Tibial artery (tissue), 4 donors: ENCODE measurements at regions not wholly inside any gene's neighbourhood (a gene's known extent, or its start where the extent isn't known, plus 50 kb on each side); places are given as distances from the start of the nearest gene placed in this dataset.

ENCODE experiments used
- DNase-seq, 2 donors: peaks; one replicate each; pipeline ENCODE4 v3.0.0-alpha.2; 2019
- H3K27ac ChIP-seq, 2 donors: fragments of 200-600 bp; sonication (generic) in 1 of 2; 1 replicate in 1 of 2; 2 replicates in 1 of 2; pipeline ENCODE4 v1.5.1; 2018 to 2019; ENCODE audit warnings: mild to moderate bottlenecking in 1 of 2
- H3K27me3 ChIP-seq, 2 donors: fragments of 200-600 bp; sonication (generic) in 1 of 2; one replicate each; pipeline versions ENCODE4 v1.5.1 to v1.6.0; 2016 to 2019
- H3K36me3 ChIP-seq, 3 donors: fragments of 200-600 bp; sonication (generic) in 2 of 3; one replicate each; pipeline ENCODE4 v1.5.1; 2016 to 2019; ENCODE audit warnings: mild to moderate bottlenecking in 2 of 3
- H3K4me1 ChIP-seq, 4 donors: fragments of 200-600 bp; sonication (generic) in 2 of 4; 1 replicate in 3 of 4; 2 replicates in 1 of 4; pipeline ENCODE4 v1.5.1; 2016 to 2019
- H3K4me3 ChIP-seq, 2 donors: fragments of 200-600 bp; sonication (generic) in 1 of 2; 1 replicate in 1 of 2; 2 replicates in 1 of 2; pipeline ENCODE4 v1.5.1; 2018 to 2019; ENCODE audit warnings: mild to moderate bottlenecking in 2 of 2
- H3K9me3 ChIP-seq, 3 donors: fragments of 200-600 bp; sonication (generic) in 1 of 3; one replicate each; pipeline ENCODE4 v1.5.1; 2016 to 2019
- intact Hi-C: fragments of 100-400 bp; cut with DNase I; formaldehyde crosslinking; loops from one replicate; pipeline ENCODE4 v1.15.0; 2023; ENCODE audit warnings: low total_unique reads
- TF ChIP-seq, protein P1 (sequence below), 2 experiments: fragments of 200-600 bp in 1 of 2; fragments of 450-650 bp in 1 of 2; IDR thresholded peaks; one replicate each; pipeline ENCODE4 v1.5.1; 2017 to 2019; ENCODE audit warnings: antibody characterized with exemption in 2 of 2, mild to moderate bottlenecking in 1 of 2, moderate library complexity in 1 of 2

DNA sequence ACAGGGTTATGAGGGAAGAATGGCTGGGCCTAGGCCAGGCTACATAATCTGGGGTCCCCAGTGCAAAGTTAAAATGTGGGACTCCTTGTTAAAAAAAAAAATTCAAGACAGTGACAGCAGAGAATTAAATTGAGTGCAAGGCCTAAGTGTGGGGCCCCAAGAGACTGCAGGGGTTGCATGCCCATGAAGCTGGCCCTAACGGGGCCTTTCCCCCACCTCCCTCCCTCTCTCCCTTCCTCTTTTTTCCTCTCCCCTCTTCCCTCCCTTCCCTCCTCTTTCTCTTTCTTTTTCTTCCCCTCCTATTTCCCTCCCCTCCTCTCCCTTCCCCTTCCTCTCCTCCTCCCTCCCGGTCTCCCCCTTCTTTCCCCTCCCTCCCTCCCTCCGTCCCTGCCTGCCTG is 266.7 kb downstream of the LMO4 start:
- Histone ChIP-seq H3K36me3 (no peaks in the 10 kb centered on the region), H3K27ac (peak overlapping the region in 1 of 2 donors; percentile 30), H3K9me3 (no peaks in the 10 kb centered on the region), H3K4me3 (no peak overlapping the region), H3K4me1 (peaks cover 0 to 13% (median 8%) of the 10 kb centered on the region in 4 donors), H3K27me3 (no peaks in the 10 kb centered on the region)
- DNase-seq, result no peak
- TF ChIP-seq, protein P1, sequence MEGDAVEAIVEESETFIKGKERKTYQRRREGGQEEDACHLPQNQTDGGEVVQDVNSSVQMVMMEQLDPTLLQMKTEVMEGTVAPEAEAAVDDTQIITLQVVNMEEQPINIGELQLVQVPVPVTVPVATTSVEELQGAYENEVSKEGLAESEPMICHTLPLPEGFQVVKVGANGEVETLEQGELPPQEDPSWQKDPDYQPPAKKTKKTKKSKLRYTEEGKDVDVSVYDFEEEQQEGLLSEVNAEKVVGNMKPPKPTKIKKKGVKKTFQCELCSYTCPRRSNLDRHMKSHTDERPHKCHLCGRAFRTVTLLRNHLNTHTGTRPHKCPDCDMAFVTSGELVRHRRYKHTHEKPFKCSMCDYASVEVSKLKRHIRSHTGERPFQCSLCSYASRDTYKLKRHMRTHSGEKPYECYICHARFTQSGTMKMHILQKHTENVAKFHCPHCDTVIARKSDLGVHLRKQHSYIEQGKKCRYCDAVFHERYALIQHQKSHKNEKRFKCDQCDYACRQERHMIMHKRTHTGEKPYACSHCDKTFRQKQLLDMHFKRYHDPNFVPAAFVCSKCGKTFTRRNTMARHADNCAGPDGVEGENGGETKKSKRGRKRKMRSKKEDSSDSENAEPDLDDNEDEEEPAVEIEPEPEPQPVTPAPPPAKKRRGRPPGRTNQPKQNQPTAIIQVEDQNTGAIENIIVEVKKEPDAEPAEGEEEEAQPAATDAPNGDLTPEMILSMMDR (IDR thresholded peaks at IDR 0.05), result no peak
- intact Hi-C loops, result no loop called here

DNA sequence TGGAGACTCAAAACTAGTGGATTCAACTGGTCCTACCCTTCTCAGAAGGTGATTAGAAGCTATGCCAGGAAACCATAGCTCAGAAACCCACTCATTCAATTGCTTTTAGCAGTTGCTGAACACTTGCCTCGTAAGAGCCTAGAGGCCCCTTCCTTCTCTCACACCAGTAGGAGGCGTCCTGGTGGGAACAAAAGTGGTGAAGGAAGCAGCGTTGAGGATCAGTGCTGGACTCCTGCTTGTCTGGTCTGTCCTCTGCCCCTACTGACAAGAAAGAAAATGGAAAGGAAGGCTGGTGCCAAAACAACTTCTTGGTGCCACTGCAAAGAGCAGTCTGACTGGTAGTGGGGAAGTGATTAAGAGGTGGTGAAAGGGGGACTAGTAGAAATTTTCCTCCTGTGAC is 269.7 kb downstream of the LMO4 start:
- H3K4me3 ChIP-seq, result no peak overlapping the region
- intact Hi-C loops, result no loop called here
- H3K9me3 ChIP-seq, result no peaks in the 10 kb centered on the region
- H3K36me3 ChIP-seq, result no peaks in the 10 kb centered on the region
- DNase-seq, result no peak
- TF ChIP-seq, protein P1 (IDR thresholded peaks at IDR 0.05), result no peak
- H3K27me3 ChIP-seq, result no peaks in the 10 kb centered on the region
- no peak overlapping the region for H3K27ac ChIP-seq
- H3K4me1 ChIP-seq, result peaks cover 0 to 22% (median 8%) of the 10 kb centered on the region in 4 donors

DNA sequence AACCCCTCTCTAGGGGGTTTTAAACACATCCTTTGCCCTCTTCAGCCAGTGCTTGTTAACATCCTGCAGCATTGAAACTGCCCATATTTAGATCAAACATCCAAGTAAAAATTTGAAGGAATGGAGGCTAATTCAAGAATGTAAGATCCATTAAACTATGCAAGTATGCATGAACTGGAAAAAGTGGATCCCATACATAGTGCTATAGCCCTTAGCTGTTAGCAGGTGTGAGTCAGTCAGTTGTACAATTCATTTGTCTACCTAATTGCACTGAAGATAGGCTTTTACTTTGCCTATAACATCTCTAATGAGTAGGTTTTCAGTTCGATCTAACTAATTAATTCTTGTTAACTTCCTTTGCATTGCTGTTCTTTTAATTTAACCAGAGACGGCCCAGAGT is 270.9 kb downstream of the LMO4 start:
- Histone ChIP-seq H3K27me3 (no peaks in the 10 kb centered on the region), H3K27ac (no peak overlapping the region), H3K4me3 (no peak overlapping the region), H3K36me3 (no peaks in the 10 kb centered on the region), H3K4me1 (peaks cover 0 to 19% (median 7%) of the 10 kb centered on the region in 4 donors), H3K9me3 (no peaks in the 10 kb centered on the region)
- no peak for DNase-seq
- intact Hi-C loops, result no loop called here
- TF ChIP-seq, protein P1 (IDR thresholded peaks at IDR 0.05), result no peak

DNA sequence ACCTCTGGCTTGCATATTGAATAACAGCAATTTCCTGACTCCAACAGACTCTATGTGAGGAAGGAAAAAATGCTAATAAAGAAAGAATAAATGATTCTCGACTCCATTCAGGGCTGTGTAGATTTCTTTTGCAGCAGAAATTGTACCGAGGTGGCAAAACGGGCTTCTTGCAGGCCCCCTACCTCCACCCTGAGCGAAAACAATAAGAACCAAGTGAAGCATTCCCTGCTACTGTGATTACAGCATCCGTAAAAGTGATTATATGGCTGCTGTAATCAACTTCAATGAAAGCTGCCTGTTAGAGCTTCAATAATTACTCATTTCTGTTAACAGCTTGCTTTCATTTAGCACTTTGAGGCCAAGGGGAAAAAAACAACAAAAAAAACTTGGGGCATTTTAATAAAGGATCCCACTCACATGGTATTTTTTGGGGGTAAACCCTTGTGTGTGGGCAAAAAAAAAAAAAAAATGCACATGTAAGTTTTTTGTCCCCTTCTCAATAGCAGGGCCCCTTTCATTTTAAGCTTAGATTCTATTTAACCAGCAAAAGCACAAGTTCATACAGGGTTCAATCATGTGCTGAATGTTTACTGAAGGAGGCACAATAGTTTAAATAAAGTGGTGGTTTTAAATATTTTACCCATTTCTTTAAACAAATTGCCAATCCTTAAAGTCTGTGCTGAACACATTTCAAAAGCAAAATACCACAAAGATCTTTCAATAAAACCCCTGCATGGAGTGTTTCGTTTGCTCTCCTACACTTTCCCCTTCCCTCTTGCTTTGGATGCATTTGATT is 271.6 kb downstream of the LMO4 start:
- Histone ChIP-seq H3K4me3 (no peak overlapping the region), H3K9me3 (no peaks in the 10 kb centered on the region), H3K27me3 (no peaks in the 10 kb centered on the region), H3K36me3 (no peaks in the 10 kb centered on the region), H3K4me1 (peaks cover 0 to 12% (median under 1%) of the 10 kb centered on the region in 4 donors), H3K27ac (no peak overlapping the region)
- DNase-seq, result no peak
- intact Hi-C loops, result no loop called here
- TF ChIP-seq, protein P1 (IDR thresholded peaks at IDR 0.05), result no peak

DNA sequence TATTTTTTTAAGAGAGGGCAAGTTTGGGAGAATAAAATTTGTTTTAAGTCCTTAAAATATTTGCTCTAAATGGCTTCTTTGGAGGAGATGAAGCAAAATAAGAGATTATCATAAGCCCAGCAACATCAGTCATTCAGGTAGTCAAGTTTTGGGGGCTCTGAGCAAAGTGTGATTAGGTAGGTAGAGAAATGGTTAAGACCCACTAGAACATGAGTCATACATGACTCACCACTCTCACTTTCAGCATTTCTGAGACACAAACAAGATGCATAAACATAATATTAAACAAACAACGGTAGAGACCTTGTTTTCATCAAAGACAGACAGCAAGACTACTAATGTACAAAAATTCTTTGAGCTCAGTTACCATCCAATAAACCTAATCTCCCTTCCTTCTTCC is 272.2 kb downstream of the LMO4 start:
- peaks cover 0 to 3% (median 0%) of the 10 kb centered on the region in 3 donors for H3K9me3 ChIP-seq
- no peaks in the 10 kb centered on the region for H3K27me3 ChIP-seq
- H3K27ac ChIP-seq, result no peak overlapping the region
- DNase-seq, result no peak
- TF ChIP-seq, protein P1 (IDR thresholded peaks at IDR 0.05), result no peak
- H3K4me1 ChIP-seq, result peaks cover 0 to 9% (median 0%) of the 10 kb centered on the region in 4 donors
- no peaks in the 10 kb centered on the region for H3K36me3 ChIP-seq
- intact Hi-C loops, result no loop called here
- H3K4me3 ChIP-seq, result no peak overlapping the region
